Left ventricle myocardium superior (tissue), 1 donor: ENCODE measurements at regions not wholly inside any gene's neighbourhood (a gene's known extent, or its start where the extent isn't known, plus 50 kb on each side); places are given as distances from the start of the nearest gene placed in this dataset.
"Not testable (repeated sequence)": the region's sequence is repeated elsewhere in the genome, so short reads cannot be mapped to it uniquely, and the experiment has no call there.

Experiments used
- ATAC-seq: fragments of 200-7000 bp; cut with Tn5 transposase; one replicate; pipeline ENCODE4 v1.9.1; 2020; ENCODE audit warnings: mild to moderate bottlenecking, moderate library complexity
- DNase-seq: peaks from one replicate; pipeline ENCODE4 v3.0.0-alpha.2; 2020
- intact Hi-C: fragments of 100-400 bp; cut with micrococcal nuclease; formaldehyde crosslinking; loops from one replicate; pipeline ENCODE4 v1.11.0; 2022
- donor health status: DM: no; HTN: yes; CAD: no; lungs with severe emphysema.

DNA sequence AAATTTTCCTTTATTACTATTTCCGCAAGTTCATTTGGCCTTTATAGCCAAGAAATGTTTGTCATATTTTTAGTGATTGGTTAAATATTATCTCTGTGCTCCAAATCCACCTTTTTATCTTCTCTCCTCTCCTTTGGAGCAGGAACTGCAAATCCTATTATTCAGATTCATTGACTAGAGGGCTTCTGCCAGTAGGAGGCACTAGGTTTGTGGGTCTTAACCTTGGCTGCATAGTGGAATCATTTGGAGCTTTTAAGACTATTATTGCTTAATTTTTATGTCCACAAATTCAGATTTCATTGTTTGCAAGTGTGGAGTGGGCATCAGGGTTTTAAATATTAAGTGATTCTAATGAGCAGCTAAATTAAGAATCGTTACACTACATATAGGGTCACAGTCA, 75.3 kb upstream of the SYT10 start:
- ATAC-seq (no peak), DNase-seq (no peak)
- intact Hi-C loops, result no loop called here

DNA sequence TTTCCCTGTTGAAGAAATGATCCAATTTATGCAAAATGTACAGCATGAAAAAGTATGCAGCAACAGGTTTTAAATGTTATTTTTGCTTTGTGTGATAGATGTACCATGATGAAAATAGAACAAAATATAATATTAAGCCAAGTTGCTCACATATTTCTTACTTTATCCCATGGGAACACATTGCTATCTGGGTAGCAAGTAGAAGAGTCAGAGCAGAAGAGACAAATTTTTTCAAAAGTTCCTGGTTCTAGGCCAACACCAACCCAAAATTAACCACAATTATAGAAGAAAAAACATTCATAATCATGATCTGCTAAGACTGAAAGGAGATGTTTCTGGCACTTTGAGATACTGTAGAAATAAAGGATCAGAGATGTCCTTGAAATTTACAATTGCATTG, 79.9 kb upstream of the SYT10 start:
- intact Hi-C loops, result no loop called here
- DNase-seq, result no peak

DNA sequence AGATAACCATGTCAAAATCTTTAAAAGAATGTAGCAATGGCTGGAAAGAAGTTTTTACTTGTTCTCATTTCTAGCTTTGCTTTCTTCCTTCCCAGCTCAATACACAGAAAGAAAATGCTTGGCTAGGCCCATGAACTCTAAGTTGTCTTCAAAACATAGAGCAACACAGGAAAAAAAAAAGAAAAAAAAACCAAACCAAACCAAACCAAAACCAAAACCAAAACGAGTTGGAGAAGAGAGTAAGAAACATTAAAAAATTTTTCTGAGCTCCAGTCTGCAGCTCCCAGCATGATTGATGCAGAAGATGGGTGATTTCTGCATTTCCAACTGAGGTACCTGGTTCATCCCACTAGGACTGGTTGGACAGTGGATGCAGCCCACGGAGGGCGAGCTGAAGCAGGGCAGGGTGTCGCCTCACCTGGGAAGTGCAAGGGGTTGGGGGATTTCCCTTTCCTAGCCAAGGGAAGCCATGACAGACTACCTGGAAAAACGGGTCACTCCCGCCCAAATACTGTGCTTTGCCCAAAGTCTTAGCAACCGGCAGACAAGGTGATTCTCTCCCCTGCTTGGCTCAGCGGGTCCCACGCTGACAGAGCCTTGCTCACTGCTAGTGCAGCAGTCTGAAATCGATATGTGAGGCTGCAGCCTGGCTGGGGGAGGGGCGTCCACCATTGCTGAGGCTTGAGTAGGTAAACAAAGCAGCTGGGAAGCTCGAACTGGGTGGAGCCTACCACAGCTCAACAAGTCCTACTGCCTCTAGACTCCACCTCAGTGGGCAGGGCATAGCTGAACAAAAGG, 81.1 kb upstream of the SYT10 start:
- ATAC-seq, DNase-seq, intact Hi-C loops: not testable (repeated sequence)

More for the DNA sequence above, 79.9 kb upstream of the SYT10 start:
- ATAC-seq, result no peak

DNA sequence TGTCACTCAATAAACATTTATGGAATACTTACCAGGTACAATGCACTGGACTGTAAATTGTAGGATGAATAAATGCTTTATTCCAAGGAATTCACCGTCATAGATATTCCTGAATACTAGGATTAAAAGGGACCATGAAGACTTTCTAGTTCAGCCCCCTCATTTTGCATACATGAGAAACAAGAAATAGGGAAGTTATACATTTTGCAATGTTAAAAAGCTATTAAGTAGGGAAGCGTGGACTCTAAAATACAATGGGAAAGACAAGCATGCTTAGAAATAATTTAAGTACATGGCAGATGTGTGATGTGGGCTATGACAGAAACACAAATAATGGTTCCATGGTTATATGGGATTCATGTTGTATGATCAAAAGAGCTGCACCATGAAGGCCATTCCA, 89.4 kb upstream of the SYT10 start:
- ATAC-seq (no peak), DNase-seq (no peak)
- intact Hi-C loops, result no loop called here

DNA sequence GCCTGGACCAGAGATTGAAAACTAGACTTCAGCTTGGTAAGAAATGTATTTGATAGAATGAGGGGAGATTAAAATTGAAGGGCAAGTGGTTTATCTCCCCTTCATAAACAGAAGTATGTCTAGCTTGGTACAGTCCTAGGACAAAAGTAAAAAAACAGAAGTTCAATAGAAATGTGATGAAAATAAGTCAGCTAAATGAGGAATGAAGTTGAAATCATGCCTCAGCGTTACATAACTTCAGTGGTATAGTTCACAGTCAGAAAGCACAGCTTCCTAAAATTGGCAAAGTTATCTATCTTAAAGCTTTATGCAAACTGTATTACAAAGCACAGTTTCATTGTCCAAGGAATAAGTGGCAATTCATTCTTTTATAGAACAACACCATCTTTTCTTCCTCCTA, 90.2 kb upstream of the SYT10 start:
- DNase-seq, result no peak
- no peak for ATAC-seq
- intact Hi-C loops, result no loop called here

DNA sequence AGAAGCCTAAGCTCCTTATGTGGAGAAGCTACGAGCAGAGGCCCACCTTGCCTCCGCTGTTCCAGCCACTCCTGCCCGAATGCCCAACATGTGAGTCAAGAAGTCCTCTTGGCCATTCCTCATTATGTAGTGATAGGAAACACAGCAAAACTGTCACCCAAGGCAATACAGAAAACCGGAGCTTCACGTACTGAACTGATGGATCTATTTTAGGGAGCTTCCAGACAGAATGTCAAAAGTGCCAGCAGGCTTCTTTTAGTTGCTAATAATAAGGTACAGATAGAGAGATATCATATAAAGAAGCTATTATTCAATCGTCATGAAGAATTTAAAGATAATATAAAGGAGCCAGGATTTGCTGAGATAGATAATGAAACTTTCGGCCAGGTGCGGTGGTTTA, 91.6 kb upstream of the SYT10 start:
- DNase-seq (no peak), ATAC-seq (no peak)
- intact Hi-C loops, result no loop called here

DNA sequence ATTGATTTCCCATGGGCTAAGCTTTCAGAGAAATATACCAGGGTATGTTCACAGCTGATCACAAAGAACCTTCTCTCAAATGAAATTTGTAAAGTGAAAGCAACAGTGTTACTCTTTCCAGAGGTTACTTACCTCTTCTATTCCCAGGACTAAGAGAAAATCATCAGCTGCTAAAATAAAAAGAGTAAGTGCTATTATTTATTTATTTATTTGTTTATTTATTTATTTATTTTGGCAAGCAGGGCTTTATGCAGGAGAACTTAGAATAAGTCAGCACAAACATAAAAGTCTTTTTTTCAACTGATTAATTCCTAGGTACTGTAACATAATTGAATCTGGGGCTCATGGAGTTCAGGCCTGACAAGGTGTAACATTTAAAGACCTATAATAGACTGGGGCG, 93.9 kb upstream of the SYT10 start:
- DNase-seq (no peak), ATAC-seq (no peak)
- intact Hi-C loops, result no loop called here

DNA sequence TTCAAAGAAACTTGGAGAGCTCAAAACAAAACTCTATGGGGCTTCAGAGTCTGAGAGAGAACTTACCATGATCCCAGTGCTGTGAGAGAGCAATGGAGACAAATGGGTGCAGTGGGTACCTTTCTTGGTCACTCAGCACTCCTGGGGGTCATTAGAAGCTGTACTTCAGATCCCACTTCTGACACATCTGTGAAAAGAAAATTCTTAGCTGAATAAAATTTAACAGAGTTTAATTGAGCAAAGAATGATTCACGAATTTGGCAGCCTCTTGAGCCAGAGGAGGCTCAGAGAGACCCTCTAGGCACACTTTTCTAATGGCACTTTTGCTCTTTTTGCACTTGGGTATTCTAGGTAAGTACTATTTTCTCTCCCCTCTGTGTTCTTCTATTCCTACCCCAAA, 96.8 kb upstream of the SYT10 start:
- intact Hi-C loops, result no loop called here
- DNase-seq (no peak), ATAC-seq (no peak)

DNA sequence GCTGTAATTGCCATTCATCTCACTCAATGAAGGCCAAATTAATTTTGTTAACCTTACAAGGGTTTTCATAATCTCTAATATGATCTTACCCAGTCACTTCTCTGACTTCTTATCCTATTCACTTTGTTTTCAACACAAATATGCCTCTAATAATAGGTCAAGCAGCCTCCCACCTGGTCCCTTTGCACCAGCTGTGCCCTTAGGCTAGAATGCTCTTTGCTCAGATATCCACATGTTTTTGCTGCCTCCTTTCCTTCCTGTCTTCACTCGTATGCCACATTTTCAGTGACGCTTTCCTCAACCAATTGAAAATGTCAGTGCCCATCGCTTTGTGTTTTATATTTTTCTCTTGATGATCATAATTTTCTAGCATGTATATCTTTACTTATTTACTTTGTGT, 106.4 kb upstream of the SYT10 start:
- ATAC-seq, result no peak
- DNase-seq, result no peak
- intact Hi-C loops, result no loop called here

DNA sequence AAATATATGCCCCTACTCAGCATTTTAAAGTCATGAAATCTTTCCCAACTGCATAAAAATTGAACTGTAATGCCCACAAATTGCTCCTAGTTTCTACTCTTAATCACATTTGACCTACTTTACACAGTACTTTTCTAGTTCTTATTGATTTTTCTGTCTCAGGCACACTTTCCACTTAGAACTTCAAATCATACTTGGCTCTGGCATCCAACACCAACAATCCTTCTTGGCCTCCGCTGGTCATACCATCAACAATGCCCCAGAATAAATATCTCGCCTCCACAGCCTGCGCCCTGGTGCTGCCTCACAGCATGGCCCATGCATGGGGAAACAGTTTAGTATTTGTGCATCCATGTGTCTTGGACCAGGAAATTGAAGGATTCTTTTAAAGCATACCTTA, 107.5 kb upstream of the SYT10 start:
- DNase-seq (no peak), ATAC-seq (no peak)
- intact Hi-C loops, result no loop called here

DNA sequence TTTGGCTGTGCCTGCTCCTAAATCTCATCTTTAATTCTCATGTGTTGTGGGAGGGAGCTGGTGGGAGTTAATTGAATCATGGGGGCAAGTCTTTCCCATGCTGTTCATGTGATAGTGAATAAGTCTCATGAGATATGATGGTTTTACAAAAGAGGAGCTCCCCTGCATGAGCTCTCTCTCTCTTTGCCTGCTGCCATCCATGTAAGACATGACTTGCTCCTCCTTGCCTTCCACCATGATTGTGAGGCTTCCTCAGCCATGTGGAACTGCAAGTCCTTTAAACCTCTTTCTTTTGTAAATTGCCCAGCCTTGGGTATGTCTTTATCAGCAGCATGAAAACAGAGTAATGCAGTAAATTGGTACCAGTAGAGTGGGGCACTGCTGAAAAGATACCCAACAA, 110.6 kb upstream of the SYT10 start:
- intact Hi-C loops, ATAC-seq, DNase-seq: not testable (repeated sequence)

DNA sequence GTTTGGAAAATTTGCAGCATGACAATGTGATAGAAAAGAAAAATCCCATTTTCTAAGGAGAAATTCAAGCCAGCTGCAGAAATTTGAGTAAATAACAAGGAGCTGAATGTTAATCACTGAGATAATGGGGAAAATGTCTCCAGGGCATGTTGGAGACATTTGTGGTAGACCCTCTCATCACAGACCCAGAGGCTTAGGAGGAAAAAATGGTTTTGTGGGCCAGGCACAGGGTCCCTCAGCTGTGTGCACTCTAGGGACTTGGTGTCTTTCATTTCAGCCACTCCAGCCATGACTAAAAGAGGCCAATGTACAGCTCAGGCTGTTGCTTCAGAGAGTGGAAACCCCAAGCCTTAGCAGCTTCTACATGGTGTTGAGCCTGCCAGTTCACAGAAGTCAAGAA, 111.4 kb upstream of the SYT10 start:
- DNase-seq, result no peak
- intact Hi-C loops, result no loop called here
- ATAC-seq, result no peak

DNA sequence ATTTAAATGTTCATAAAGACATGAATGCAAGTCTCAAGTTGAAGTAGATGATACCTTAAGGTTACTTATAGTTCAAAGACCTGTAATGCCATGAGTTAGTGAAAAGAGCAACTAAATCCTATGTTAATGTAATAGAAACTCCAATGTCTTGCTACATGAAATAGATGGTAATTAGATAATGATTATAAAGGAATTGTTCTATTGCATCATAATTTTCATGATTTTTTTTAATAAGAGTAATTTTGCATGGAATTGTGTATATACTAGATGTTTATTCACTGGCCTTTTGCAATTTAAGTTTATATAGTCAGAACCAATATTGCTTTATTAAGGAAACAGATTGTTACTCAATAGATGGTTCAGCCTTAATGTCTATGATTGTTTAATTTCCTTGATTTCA, 115.5 kb upstream of the SYT10 start:
- ATAC-seq (no peak), DNase-seq (no peak)
- intact Hi-C loops, result no loop called here

DNA sequence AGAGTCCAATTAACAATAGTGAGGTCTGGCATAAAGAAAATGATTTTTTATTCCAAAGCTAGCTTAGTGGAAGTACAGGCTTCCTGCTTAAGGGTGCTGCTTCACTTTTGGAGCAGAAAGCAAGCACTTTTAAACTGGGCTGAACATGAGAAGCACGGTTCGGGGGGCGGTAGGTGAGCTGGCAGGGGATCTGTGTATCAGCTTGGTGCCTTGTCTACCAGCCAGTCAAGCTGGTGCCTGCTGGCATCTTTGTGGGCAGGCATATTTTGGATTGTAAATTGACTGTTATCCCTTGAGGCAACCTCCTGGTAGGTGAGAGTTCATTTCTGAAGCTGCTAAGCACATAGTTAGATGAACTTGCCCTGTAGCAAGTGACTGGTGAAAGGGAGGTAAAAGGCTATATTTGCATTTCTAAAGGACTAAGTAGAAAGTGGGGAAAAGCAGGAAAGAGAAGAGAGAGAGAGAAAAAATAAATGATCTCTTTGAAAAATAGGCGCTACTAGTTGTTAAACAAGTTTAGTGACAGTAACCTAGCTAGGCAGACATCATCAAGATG, 121.1 kb upstream of the SYT10 start:
- DNase-seq (no peak), ATAC-seq (no peak)
- intact Hi-C loops, result no loop called here

DNA sequence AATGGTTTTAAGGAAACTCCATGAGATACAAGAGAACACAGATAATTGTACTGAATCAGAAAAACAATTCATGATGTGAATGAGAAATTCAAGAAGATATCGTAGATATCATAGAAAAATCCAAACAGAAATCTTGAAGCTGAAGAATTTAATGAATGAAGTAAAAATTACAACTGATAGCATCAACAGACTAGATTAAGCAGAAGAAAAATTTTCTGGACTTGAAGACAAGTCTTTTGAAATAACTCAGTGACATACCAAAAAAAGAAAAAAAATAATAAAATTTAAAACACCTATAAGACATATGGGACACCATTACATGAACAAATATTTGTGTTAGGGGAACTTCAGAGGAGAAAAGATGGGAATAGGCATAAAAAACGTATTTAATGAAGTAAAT, 122.8 kb upstream of the SYT10 start:
- ATAC-seq (no peak), DNase-seq (no peak)
- intact Hi-C loops, result no loop called here

DNA sequence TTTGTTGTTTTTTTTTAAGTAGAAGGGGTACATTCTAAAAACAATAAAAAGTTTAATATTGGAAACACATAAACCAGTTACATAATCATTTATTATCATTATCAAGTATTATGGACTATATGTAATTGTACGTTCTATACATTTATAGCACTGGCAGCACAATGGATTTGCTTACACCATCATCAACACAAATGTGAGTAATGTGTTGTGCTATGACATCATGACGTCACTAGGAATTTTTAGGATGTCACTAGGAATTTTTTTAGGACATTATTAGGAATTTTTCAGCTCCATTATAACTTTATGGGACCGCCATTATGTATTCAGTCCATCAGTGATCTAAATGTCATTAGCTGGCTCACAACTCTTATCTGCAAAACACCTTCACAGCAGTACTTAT, 126.8 kb upstream of the SYT10 start:
- no peak for ATAC-seq
- intact Hi-C loops, result no loop called here
- DNase-seq, result no peak

DNA sequence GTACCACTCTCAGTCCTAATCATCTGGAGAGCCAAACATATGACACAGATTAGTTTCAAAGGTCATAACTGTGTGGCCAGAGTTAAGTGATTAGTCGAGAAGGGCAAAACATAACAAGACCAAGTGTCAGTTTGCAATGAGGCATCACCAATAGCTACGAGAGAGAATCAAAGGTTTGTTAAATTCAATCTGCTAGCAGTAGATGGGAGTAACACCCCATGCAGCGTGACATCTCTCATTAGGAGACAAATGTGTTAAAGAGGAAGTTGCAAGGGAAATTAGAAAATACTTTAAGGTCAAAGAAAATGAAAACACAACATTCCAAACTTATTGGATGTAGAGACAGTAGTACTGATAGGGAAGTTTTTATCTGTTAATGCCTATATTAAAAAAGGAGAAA, 135.7 kb upstream of the SYT10 start:
- no peak for ATAC-seq
- intact Hi-C loops, result no loop called here
- DNase-seq, result no peak

DNA sequence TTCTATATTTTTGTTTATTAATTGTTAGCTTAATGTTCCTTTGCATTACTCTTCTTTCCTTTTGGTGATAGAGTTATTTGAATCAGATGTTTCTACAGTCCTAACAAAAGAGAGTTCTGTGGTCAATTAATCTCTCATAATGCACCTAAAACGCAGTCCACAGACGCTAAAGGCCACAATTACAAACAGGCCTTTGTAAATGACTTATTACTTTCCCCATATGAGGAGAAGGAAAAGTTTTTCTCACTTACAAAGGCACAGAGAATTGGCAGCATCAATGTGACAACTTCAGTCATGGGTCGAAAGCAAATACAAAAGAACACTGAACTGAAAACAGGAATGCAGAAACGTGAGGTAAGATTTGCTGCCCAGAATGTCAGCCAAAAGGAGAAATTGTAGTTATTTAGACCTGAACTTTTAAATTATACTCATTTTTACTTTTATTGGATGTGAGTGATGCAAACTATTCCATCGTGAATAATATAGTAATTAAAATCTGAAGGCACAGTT, 142.0 kb upstream of the SYT10 start:
- DNase-seq (no peak), ATAC-seq (no peak)
- intact Hi-C loops, result no loop called here

DNA sequence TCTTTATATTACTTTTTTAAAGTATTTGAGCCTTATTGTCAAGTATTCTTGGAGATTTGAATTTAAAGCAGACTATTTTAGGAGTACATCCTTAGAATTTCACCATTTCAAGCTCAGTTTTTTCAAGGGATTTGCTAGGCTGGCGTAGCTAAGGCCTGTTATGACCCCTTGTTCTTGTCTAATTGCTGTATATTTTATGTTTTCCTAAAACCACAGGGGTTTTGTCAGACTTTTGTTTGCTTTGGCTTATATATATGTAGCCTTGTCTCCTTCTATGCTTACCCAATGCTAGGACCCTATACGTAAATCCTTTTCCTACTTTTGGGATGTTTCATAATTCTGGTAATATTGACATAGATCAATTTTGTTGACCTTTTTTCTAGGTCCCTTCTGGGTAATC, 147.0 kb upstream of the SYT10 start:
- ATAC-seq (no peak), DNase-seq (no peak)
- intact Hi-C loops, result no loop called here

DNA sequence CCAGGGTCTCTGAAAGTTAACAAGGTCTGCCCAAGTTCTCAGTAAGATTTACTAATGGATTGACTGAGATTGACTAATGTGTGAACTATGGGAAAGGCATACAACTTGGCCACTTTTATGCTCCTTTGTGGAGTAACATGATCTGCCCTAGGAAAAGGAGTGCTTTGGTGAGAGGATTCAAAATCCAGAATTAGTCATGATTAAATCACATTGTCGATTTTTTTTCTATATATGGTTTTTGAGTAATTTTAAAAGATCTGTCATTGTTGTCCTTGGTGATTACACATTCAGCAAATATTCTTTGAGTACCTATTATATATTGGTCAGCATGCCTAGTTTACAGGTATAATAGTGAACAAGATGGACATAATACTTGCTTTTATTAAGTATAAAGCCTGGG, 147.7 kb upstream of the SYT10 start:
- DNase-seq, result no peak
- ATAC-seq, result no peak
- intact Hi-C loops, result no loop called here
